Thyroid gland (tissue), 4 donors: ENCODE measurements at regions not wholly inside any gene's neighbourhood (a gene's known extent, or its start where the extent isn't known, plus 50 kb on each side); places are given as distances from the start of the nearest gene placed in this dataset.

ENCODE experiments used
- DNase-seq, 2 donors: peaks; one replicate each; pipeline ENCODE4 v3.0.0-alpha.2; 2019
- H3K27ac ChIP-seq, 3 donors: fragments of 200-600 bp; sonication (generic); 1 replicate in 2 of 3; 2 replicates in 1 of 3; pipeline ENCODE4 v1.5.1; 2016 to 2019; ENCODE audit warnings: mild to moderate bottlenecking in 1 of 3, moderate library complexity in 1 of 3
- H3K27me3 ChIP-seq: fragments of 200-600 bp; sonication (generic); one replicate; pipeline ENCODE4 v1.5.1; 2019
- H3K36me3 ChIP-seq, 2 donors: fragments of 200-600 bp; sonication (generic); one replicate each; pipeline ENCODE4 v1.5.1; 2016 to 2019
- H3K4me1 ChIP-seq, 2 donors: fragments of 200-600 bp; sonication (generic); one replicate each; pipeline ENCODE4 v1.5.1; 2017 to 2019
- H3K4me3 ChIP-seq, 3 donors: fragments of 200-600 bp; sonication (generic); replicated peaks in 1 of 3; 1 replicate in 2 of 3; 2 replicates in 1 of 3; pipeline ENCODE4 v1.5.1; 2016; ENCODE audit warnings: mild to moderate bottlenecking in 1 of 3
- H3K9me3 ChIP-seq: fragments of 200-600 bp; sonication (generic); one replicate; pipeline ENCODE4 v1.5.1; 2017
- CTCF ChIP-seq, 6 experiments: fragments of 200-600 bp in 3 of 6; fragments of 450-650 bp in 3 of 6; sonication (generic) in 3 of 6; IDR thresholded peaks; one replicate each; pipeline ENCODE4 v1.5.1; 2016 to 2019; ENCODE audit warnings: antibody characterized with exemption in 6 of 6, mild to moderate bottlenecking in 2 of 6, inconsistent platforms in 1 of 6, moderate library complexity in 1 of 6
- POLR2A ChIP-seq, 2 donors: fragments of 450-650 bp; IDR thresholded peaks; one replicate each; pipeline ENCODE4 v1.6.1; 2017; ENCODE audit warnings: antibody characterized with exemption in 2 of 2, mild to moderate bottlenecking in 2 of 2, moderate library complexity in 1 of 2
- WGBS, 2 donors: methylation state at CpG; one replicate each; pipeline ENCODE4 v1.1.5; 2017; 5-methylcytosine and 5-hydroxymethylcytosine counted together
- intact Hi-C: fragments of 100-400 bp; cut with DNase I; formaldehyde crosslinking; loops from one replicate; pipeline ENCODE4 v1.15.1; 2023

GRCh38 chr12:84554199-84554723 lies 358.3 kb downstream of the SLC6A15 start:
- TF ChIP-seq CTCF (IDR thresholded peaks at IDR 0.05) (no peak), POLR2A (IDR thresholded peaks at IDR 0.05) (no peak)
- 93 to 97% methylated on average over 15 of the region's 15 CpGs for WGBS, 2 donors

GRCh38 chr12:84553331-84554117 lies 359.1 kb downstream of the SLC6A15 start:
- intact Hi-C loops, result no loop called here
- Histone ChIP-seq H3K4me3 (no peak overlapping the region), H3K9me3 (no peaks in the 10 kb centered on the region), H3K4me1 (no peaks in the 10 kb centered on the region), H3K36me3 (no peaks in the 10 kb centered on the region), H3K27me3 (no peaks in the 10 kb centered on the region), H3K27ac (no peak overlapping the region)
- no peak for DNase-seq
- 93 to 95% methylated on average over 5 of the region's 5 CpGs for WGBS, 2 donors
- TF ChIP-seq CTCF (IDR thresholded peaks at IDR 0.05) (no peak), POLR2A (IDR thresholded peaks at IDR 0.05) (no peak)

More at GRCh38 chr12:84554199-84554723, 358.3 kb downstream of the SLC6A15 start:
- H3K36me3 ChIP-seq, result no peaks in the 10 kb centered on the region
- H3K27me3 ChIP-seq, result no peaks in the 10 kb centered on the region
- no peak overlapping the region for H3K27ac ChIP-seq
- intact Hi-C loops, result no loop called here
- no peak overlapping the region for H3K4me3 ChIP-seq
- H3K4me1 ChIP-seq, result no peaks in the 10 kb centered on the region
- DNase-seq, result no peak
- no peaks in the 10 kb centered on the region for H3K9me3 ChIP-seq

- TF ChIP-seq POLR2A (IDR thresholded peaks at IDR 0.05) (no peak), CTCF (IDR thresholded peaks at IDR 0.05) (no peak)
- intact Hi-C loops, result no loop called here
- Histone ChIP-seq H3K9me3 (no peaks in the 10 kb centered on the region), H3K27ac (no peak overlapping the region), H3K4me1 (no peaks in the 10 kb centered on the region), H3K27me3 (no peaks in the 10 kb centered on the region), H3K4me3 (no peak overlapping the region), H3K36me3 (no peaks in the 10 kb centered on the region)
- 96 to 100% methylated on average over 1 of the region's 1 CpG for WGBS, 2 donors
- DNase-seq, result no peak
Observed at GRCh38 chr12:84551373-84551772, 361.2 kb downstream of the SLC6A15 start.

GRCh38 chr12:84550518-84550917 lies 362.1 kb downstream of the SLC6A15 start:
- WGBS, 2 donors, result 90 to 91% methylated on average over 1 of the region's 1 CpG
- no peak overlapping the region for H3K4me3 ChIP-seq
- no peak for DNase-seq

More at GRCh38 chr12:84550518-84550917, 362.1 kb downstream of the SLC6A15 start:
- intact Hi-C loops, result no loop called here
- no peaks in the 10 kb centered on the region for H3K36me3 ChIP-seq
- H3K27me3 ChIP-seq, result no peaks in the 10 kb centered on the region
- H3K4me1 ChIP-seq, result no peaks in the 10 kb centered on the region
- H3K27ac ChIP-seq, result no peak overlapping the region
- H3K9me3 ChIP-seq, result no peaks in the 10 kb centered on the region
- TF ChIP-seq CTCF (IDR thresholded peaks at IDR 0.05) (no peak), POLR2A (IDR thresholded peaks at IDR 0.05) (no peak)
